WI38 (cell line): ENCODE measurements at regions not wholly inside any gene's neighbourhood (a gene's known extent, or its start where the extent isn't known, plus 50 kb on each side); places are given as distances from the start of the nearest gene placed in this dataset.

Experiments used
- H3K4me3 ChIP-seq: 2 replicates; pipeline ENCODE4 v1.5.1; 2011; ENCODE audit warnings: low read depth, mild to moderate bottlenecking, control low read depth, low read length
- TF ChIP-seq, protein P1 (sequence below): IDR thresholded peaks from 2 replicates; pipeline ENCODE4 v1.5.1; 2012; ENCODE audit warnings: low read depth, mild to moderate bottlenecking, control low read depth, low read length

DNA sequence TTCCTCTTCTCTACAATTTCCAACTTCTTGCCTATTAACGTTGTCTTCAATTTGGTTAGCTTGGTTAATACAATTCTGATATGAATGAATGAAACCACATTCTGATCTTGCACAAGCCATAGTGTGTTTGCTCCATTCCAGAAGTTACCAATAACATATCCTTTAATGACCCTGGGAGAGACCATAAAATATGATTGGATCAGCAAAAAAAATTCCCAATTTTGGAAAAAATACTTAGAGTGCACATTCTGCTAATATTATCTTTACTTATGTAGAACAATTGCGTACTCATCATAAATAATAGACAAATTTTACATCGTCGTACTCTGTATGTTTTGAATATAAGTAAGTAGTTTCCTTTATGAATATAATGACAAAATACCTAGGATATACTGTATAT lies 117.2 kb downstream of the SLITRK5 start:
- H3K4me3 ChIP-seq: no peak overlapping the region
- TF ChIP-seq, protein P1, sequence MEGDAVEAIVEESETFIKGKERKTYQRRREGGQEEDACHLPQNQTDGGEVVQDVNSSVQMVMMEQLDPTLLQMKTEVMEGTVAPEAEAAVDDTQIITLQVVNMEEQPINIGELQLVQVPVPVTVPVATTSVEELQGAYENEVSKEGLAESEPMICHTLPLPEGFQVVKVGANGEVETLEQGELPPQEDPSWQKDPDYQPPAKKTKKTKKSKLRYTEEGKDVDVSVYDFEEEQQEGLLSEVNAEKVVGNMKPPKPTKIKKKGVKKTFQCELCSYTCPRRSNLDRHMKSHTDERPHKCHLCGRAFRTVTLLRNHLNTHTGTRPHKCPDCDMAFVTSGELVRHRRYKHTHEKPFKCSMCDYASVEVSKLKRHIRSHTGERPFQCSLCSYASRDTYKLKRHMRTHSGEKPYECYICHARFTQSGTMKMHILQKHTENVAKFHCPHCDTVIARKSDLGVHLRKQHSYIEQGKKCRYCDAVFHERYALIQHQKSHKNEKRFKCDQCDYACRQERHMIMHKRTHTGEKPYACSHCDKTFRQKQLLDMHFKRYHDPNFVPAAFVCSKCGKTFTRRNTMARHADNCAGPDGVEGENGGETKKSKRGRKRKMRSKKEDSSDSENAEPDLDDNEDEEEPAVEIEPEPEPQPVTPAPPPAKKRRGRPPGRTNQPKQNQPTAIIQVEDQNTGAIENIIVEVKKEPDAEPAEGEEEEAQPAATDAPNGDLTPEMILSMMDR: no peak

DNA sequence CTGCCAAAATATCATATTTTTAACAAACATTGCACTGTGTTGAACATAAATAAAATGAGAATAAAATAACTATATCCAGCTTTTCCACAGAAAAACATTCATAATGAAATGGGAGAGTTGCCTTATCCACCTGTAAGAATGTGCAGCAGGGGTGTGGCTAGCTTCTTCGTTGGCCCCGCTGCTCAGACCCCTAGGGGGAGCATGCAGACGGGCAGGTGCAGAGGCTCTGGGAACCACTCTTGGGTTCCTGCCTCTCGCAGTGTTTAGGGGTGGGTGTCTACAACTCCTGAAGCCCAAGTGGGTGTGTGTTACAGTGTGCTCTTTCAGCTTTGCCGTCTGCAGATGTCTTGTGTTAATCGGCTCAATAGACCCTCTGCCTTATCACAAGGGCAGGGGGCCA lies 121.7 kb downstream of the SLITRK5 start:
- no peak overlapping the region for H3K4me3 ChIP-seq
- TF ChIP-seq, protein P1: no peak

DNA sequence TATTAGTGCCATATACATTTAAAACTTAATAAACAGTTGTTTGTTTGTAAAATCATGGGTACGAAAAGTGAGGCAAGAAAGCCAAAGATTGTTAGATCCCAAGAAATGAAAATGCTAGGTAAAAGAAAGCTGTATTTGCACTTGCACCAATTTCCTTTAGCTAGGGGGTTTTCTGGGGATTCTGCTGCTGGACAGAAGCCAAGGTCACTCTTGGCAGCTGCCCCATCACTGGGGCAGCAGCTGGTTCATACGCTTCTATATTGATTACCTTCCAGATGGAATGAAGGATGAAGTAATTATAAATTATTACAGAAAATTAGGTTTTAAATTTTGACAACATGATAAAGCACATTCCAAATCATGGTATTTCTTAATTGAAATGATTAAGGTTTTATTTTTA lies 127.4 kb downstream of the SLITRK5 start:
- TF ChIP-seq, protein P1: no peak
- H3K4me3 ChIP-seq: no peak overlapping the region

DNA sequence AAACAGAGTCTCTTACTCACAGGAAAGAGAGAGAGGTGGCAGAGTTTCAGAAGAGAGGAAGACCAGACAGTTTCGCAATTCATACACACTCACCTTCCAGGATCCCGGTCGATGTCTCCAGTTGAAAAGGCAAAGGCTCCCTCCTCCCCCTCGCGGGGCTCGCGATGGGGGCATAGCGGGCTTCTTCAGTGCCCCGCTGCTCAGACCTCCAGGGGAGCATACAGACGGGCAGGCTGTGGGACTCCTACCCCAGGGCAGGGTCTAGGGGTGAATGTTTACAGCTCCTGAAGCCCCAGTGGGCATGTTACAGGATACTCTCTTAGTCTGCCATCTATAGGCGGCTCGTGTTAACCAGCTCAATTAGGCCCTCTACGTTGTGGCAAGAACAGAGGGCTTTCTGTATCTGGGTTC lies 139.2 kb downstream of the SLITRK5 start:
- no peak overlapping the region for H3K4me3 ChIP-seq

DNA sequence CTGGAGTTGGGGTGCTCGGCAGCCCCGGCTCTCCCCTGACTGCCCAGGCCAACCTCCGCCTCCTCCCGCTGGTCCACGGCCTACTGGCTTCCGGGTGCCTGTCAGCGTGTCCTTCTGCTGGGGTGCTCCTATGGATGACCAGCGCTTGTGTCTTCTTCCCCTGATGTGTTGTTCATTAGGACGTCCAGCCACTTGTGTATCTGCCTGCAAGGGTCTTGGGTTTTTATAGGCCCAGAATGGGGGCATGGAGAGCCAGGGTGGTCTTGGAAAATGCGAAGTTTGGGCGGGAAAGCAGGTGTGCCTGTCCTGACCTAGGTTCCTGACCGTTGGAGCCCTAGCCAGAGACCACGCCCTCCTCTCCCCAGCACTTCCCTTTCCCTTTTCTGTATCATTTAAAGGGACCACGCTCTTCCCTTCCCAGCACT lies 139.8 kb downstream of the SLITRK5 start:
- H3K4me3 ChIP-seq: no peak overlapping the region
- TF ChIP-seq, protein P1: no peak

More for the DNA sequence above, 139.2 kb downstream of the SLITRK5 start:
- TF ChIP-seq, protein P1: no peak

DNA sequence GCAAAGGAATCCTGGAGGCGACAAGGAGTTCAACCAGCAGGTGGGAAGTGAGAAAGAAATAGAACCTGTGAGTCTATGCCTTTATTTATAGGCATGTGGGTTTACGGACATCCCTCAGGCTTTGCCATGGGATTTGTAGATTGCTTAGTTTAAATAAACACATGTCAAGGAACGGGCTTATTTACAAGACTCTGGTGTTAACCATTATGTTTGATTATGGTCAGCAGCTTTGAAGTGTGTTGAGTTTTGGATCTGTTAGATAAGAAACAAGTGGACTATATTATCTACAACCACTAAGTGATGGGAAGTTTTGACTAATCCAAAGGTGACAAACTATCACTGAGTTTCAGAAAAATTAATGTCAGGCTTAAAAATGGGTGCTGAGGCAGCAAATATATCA lies 143.2 kb downstream of the SLITRK5 start:
- TF ChIP-seq, protein P1: no peak
- no peak overlapping the region for H3K4me3 ChIP-seq

DNA sequence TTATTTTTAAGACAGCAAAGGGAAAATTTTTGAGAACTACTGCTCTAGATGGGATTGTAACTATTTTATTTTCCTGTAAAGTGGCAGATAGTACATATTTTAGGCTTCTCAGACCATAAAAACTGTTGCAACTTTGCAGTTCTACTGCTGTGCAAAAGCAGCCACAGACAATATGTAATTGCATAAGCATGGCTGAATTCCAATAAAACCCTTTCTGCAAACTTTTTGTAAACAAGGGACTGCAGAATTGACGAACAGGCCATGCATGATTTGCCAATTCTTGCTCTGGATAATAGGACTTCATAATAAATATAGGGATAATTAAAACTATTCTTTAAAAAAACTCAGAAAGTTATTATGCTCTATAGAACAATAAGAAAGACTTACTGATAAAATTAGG lies 149.1 kb downstream of the SLITRK5 start:
- H3K4me3 ChIP-seq: no peak overlapping the region
- TF ChIP-seq, protein P1: no peak
